GM19397 (cell line): ENCODE measurements at regions not wholly inside any gene's neighbourhood (a gene's known extent, or its start where the extent isn't known, plus 50 kb on each side); places are given as distances from the start of the nearest gene placed in this dataset.
"Not testable (repeated sequence)": the region's sequence is repeated elsewhere in the genome, so short reads cannot be mapped to it uniquely, and the experiment has no call there.

Experiments
- ATAC-seq: cut with Tn5 transposase; IDR thresholded peaks from one replicate; pipeline ENCODE4 v1.9.1; 2021; ENCODE audit warnings: mild to moderate bottlenecking, moderate library complexity; ENCODE audit not compliant: unreplicated experiment

DNA sequence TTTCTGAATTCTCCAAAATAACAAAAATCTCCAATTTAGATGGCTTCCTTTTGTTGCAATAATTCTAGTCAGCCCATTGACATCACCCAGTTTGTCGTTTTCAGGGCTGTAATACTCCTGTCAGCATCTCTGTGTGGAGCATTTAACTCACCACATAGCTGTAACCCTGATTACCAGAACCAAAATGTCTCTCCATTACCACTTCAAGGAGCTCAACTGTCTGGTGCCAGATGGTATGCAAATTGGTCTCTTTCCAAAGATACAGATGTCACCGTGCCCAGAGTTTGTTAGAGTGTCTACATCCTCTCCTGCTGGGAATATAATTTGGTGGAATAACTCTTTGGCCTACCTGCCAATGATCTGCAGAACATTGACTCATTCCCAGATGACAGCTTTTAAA, 350.3 kb upstream of the POT1 start:
- no peak for ATAC-seq

DNA sequence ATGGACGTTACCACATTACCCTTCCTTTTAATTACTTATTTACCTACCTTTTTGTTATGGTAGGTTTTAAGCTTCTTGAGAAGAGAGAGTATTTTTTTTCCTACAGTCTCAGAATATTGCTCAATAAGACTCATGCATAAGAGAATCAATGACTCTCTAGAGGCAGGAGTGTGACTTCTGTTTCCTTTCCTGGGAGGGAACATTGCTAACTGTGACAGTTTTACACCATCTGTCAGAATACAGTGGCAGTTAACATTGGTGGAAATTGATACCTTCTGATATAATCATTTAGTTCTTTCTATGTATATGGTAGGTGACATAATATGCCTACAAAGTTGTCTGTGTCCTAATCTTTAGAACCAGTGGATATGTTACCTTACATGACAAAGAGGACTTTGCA, 348.7 kb upstream of the POT1 start:
- ATAC-seq, result no peak

DNA sequence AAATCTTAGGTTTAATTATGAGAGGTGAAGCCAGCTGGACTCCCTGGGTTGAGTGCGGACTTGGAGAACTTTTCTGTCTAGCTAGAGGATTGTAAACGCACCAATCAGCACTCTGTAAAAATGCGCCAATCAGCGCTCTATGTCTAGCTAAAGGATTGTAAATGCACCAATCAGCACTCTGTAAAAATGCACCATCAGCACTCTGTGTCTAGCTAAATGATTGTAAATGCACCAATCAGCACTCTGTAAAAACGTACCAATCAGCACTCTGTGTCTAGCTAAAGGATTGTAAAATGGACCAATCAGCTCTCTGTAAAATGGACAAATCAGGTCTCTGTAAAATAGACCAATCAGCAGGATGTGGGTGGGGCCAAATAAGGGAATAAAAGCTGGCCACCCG, 345.1 kb upstream of the POT1 start:
- ATAC-seq, result not testable (repeated sequence)

DNA sequence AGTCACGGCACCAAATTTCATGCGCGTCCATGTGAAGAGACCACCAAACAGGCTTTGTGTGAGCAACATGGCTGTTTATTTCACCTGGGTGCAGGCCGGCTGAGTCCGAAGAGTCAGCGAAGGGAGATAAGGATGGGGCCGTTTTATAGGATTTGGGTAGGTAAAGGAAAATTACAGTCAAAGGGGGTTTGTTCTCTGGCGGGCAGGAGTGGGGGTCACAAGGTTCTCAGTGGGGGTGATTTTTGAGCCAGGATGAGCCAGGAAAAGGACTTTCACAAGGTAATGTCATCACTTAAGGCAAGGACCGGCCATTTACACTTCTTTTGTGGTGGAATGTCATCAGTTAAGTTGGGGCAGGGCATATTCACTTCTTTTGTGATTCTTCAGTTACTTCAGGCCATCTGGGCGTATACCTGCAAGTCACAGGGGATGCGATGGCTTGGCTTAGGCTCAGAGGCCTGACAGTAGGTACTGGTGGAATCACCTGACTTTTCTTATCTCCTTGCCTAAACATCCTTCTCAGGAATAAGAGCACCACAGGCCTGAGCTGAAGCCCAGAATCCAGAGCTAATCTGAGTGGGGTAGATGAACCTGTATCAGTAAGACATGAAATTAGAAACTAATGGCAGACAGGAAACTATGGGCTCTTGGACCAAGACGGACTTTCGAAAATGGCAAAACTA, 334.7 kb upstream of the POT1 start:
- ATAC-seq, result not testable (repeated sequence)

DNA sequence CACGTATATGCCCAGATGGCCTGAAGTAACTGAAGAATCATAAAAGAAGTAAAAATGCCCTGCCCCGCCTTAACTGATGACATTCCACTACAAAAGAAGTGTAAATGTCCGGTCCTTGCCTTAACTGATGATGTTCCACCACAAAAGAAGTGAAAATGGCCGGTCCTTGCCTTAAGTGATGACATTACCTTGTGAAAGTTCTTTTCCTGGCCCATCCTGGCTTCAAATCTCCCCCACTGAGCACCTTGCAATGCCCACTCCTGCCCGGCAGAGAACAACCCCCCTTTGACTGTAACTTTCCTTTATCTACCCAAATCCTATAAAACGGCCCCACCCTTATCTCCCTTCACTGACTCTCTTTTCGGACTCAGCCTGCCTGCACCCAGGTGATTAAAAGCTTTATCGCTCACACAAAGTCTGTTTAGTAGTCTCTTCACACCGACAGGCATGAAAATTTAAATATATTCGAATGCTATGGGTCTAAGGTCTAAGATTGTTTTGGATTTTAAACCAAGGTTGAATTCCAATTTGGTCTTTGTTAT, 329.3 kb upstream of the POT1 start:
- ATAC-seq, result not testable (repeated sequence)

DNA sequence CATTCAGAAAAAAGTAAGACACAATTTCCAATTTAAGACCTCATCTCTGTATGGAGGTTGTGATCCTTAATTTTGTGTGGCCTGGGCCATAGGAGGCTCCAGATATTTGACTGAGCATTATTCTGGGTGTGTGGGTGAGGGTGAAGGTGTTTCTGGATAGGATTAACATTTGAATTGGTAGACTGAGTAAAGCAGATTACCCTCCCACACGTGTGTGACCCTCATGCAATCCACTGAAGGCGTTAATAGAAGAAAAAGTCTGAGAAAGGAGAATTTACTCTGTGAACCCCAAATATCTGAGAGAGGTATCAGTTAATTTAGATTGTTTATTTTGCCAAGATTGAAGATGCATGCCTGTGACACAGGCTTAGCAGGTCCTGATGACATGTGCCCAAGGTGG, 328.0 kb upstream of the POT1 start:
- ATAC-seq, result no peak

DNA sequence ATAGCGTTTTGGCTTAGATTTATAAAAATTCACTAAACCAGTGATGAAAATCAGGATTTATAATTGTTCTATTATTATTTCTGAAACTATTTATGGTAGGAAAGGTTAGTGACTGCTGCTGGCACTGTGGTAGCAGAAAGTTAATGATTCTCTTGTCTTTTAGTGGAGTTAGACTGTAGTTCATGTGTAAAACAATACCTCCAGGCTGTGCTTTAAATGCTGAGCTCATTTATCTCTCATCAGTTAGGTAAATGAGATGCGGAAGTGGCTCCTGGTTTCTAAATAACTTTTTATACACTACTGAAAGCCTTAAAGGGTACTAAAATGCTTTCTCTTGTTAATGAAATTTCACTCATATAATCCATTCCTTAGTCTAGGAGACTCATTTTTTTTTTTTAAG, 326.8 kb upstream of the POT1 start:
- no peak for ATAC-seq

DNA sequence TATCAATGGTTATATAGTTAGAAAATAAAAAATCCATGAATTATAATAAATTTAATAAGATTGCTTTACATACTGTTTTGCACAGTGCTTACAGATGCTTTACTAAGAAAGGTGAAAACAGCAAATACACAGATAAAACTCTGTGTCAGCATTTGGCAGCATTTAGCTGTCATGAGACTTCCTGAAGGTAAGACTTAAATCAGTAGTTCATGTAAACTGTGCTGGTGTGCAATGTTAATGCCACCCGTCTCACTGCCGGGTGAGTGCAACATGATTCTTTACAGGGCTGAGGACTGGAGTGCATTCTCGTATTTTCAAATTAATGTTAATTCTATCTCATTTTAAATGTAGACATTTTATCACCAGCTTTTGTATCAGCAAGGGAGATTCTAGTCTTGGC, 326.2 kb upstream of the POT1 start:
- ATAC-seq, result no peak

DNA sequence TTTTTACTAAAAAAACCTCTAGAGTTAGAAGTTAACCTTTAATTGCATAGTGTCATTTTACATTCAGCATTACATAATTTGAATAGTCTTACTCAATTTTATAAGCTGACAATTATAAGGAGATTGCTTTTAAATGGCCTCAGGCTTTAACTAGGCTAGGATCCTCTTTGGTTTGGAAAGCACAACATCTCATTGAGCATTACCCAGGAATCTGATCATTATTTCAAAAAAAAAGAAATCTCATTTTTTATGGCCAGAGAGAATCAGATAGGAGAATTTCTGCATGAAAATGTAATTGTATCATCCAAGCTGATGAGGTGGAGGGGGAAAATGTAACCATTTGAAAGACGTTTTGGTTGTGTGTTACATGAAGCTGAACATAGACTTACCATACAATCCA, 324.9 kb upstream of the POT1 start:
- no peak for ATAC-seq

DNA sequence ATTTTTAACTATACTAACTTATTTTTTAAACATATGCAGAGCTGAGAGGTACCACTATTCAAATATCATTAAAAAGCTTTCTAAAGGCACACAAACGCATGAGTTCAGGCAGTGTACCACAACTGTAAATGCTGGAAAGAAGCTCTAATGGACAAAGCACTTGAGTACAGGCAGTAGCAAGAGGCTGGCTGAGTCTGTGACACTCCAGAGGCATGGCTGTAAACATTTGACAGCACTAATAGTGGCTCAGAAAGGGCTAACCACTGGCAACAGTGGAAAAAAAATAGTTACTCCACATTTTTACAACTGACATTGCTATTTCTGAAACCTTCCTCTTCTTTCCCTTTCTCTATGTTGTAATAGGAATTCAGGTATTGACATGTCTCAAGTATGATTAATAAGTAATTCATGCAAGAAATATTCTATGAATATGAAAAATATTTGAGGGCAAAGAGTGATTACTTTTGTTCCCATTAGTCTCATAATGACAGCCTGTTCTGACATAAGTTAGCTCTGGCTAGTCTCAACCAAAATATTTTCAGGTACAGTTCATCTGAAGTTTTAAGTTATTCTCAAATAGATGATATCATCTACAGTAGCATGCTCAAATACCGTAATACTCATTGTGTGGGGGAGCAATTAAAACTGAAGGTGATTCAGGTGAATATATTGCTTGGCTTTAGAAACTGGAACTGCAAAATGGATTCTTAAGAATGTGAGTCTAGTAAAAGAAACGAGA, 324.0 kb upstream of the POT1 start:
- no peak for ATAC-seq

DNA sequence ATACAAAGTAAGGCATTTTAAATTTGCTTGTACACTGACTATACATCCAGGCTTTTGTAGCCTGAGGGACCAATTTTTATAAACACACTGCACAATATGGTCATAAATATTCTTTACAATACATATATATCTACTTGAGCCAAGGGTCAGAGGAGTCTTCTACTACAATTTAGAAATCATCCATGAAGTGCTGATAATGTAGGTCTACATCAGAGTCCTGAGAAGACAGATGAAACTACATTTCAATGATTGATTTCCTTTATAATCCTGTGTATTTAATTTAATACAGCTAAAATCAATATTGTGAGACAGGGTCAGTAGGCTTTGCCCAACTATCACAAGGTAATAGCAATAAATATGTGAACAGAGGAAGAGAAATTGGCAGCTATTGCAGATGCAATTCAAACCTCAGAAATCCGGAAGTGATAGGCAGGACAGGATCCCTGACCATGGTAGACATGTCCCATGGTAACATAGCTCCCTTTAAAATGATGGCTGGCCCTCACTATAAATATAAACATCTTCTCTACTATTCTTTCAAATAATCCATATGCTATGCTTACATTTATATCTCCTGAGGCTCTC, 318.0 kb upstream of the POT1 start:
- no peak for ATAC-seq

DNA sequence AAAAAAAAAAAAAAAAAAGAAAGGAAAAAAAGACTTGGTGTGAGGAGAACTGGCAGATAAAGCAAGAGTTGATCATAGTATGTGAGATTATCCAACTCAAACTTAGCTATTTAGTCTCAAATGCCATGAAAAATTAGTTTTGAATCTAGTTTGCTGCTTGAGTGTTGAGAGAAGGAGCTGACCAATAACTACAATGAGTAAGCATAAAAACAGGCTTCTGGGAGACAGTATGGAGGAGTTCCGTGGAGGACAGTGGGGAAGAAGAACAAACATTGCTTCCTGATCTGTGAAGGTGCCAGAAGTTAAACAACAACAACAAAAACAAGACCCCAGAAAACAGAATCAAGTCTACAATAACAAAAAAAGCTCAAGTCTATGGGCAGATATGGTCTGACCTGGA, 317.1 kb upstream of the POT1 start:
- ATAC-seq, result no peak

DNA sequence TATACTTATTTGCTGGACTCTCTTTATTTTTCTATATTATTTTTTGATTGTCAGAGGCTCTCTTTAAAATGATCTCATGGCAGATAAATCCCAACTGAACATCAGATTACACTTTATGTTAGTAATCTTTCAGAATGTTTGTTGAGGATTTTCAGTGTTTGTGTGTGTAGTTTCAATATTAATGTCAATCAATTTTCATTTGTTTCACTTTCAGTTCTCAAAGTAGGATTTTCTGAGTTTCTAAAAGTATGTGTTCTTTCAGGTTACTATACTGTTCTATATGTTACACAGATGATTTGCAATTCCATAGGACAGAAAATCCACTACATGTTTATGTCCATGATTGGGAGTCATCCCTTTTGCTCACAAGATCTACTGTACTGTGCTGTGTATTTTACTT, 311.9 kb upstream of the POT1 start:
- no peak for ATAC-seq

DNA sequence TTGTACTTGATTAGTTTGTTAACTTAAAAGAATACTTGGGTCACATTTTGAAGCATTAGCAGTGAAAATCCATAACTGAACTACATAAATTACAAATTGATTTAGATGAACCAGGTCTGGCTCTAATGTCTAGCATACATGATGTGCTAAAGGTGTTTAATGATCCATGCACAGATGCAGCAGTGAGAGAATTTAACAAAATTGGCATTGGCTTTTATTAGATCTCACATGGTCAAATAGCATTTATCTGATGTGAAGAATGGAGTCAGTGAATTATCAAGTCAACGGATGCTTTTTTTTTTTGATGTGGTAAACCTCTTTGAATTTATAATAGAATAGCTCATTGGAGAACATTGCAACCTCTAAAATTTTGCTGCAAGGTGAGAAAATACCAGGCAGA, 293.0 kb upstream of the POT1 start:
- ATAC-seq, result no peak

DNA sequence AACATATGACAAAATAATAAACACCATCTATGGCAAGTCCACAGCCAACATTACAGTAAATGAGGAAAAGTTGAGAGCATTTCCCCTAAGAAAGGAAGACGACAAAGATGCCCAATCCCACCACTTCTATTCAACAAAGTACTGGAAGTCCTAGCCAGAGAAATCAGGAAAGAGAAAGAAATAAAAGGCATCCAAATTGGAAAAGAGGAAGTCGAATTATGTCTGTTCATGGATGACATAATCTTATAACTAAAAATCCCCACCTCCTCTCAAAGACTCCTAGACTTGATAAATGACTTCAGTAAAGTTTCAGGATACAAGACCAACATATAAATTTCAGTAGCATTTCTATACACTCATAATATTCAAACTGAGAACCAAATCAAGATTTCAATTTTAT, 288.5 kb upstream of the POT1 start:
- no peak for ATAC-seq

DNA sequence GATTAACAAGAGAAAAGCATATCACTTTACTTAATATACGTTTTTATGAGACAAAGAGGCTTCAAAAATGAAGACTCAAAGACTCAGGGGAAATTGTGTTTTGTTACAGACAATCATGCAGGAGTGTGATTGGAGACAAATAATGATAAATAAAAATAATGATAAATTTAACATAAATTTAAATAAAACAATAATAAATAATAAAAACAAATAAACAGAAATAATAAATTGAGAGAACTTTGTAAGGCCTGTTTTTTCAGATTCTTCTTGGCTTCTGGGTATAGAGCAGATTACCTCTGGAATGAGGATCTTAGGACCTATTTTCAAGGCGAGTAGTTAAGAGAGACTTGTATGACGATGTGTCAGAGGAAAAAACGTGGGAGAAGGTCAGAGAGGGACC, 271.4 kb upstream of the POT1 start:
- ATAC-seq, result no peak

DNA sequence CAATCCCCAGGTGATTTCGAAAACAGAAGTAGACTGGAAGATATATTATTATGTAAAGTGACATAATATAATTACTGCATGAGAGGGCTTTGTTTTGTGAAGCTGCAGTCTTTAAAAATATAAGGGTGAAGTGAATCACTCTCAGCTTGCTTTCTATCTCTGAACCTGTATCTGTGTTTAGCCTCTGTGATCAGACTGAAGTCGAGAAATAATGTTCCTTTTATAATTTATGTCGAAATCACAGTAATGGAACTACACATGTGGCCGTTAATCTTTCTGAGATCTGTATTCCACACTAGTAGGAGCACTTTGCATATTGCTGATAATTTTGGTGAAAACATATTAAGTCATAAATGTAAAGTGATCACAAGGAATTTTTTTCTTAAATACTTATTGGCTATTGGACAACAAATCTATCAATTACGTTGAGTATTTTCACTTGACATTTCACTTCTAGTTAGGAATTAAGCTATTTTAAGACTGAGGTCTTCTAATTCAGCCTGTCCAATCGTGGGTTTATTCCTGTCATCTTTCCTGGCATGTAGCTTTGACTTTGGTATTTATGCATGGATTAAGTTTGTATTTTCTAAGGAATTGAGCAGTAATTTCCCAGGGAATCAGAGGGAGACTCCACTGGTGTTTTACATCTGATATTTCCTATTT, 268.2 kb upstream of the POT1 start:
- no peak for ATAC-seq

DNA sequence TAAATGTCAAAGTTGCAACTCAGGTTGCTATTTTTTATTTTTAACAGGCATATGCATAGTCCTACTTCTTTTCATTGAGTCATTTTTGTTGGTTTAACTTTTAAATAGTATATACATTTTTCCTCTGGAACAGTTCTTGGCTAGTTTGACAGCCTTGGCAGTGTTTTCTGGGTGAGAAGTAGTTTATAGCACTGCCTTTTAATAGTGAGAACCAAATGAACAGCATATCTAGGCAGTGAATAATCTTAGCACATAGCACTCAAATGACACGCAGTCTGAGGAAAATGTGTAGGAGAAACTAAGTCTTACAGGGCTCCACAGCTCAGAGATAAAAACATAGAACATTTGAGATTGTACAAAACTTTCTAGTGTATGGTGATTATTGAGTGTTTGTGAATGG, 265.5 kb upstream of the POT1 start:
- ATAC-seq, result no peak

DNA sequence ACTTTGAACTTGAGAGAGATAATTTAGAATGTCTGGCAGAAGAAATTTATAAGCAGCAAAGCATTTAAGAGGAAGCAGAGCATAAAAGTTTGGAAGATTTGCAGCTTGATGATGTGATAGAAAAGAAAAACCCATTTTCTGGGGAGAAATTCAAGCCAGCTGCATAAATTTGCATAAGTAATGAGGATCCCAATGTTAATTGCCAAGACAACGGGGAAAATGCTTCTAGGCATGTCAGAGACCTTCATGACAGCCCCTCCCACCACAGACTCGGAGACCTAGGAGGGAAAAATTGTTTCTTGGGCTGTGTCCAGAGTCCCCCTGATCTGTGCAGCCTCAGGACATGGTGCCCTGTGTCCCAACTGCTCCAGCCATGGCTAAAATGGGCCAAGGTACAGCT, 263.6 kb upstream of the POT1 start:
- ATAC-seq, result no peak

DNA sequence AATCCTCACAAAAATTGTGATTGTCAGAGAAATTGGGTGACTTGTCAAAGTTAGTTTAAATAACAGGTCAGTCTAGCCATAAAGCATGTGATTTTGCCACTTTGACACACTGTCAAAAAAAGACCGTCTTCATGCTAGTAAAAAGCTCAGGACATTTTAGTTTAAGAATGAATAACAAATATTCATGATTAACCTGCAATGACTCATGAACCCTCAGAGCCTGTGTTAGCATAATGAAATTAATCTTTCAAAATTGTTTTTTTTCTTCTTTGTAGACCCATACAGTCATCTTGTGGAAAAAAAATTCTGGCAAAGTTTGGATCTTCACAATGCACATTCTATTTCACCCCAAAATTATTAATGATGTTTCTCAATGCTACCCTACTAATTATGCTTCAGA, 255.2 kb upstream of the POT1 start:
- no peak for ATAC-seq

DNA sequence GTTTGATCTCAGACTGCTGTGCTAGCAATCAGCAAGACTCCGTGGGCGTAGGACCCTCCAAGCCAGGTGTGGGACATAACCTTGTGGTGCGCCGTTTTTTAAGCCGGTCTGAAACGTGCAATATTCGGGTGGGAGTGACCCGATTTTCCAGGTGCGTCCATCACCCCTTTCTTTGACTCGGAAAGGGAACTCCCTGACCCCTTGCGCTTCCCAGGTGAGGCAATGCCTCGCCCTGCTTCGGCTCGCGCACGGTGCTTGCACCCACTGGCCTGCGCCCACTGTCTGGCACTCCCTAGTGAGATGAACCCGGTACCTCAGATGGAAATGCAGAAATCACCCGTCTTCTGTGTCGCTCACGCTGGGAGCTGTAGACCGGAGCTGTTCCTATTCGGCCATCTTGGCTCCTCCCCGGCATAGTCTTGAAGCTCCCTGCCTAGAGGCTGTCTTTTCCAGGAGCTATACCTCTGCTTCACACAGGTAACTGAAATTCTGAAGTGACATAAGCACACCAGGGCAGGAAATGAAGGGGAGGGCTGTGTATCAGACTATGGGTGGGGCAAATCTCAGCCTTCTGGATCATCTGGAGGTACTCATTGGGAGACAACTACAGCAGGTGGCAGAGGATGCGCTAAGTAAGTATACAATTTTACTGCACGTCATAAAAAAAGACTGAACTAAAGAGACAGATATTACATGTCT, 252.1 kb upstream of the POT1 start:
- ATAC-seq, result not testable (repeated sequence)
